HG02938 (cell line): ENCODE measurements at regions not wholly inside any gene's neighbourhood (a gene's known extent, or its start where the extent isn't known, plus 50 kb on each side); places are given as distances from the start of the nearest gene placed in this dataset.

Experiments
- ATAC-seq: cut with Tn5 transposase; IDR thresholded peaks from one replicate; pipeline ENCODE4 v1.9.1; 2021; ENCODE audit warnings: mild to moderate bottlenecking, moderate library complexity; ENCODE audit not compliant: unreplicated experiment

- no peak for ATAC-seq
Measured at GRCh38 chr5:103428923-103429322, 133.7 kb downstream of the NUDT12 start.

GRCh38 chr5:103428411-103428871, 134.1 kb downstream of the NUDT12 start:
- ATAC-seq: no peak

GRCh38 chr5:103427326-103427725, 135.3 kb downstream of the NUDT12 start:
- no peak for ATAC-seq

- ATAC-seq: no peak
Measured at GRCh38 chr5:103425686-103426454, 136.7 kb downstream of the NUDT12 start.

GRCh38 chr5:103424453-103425205, 138.0 kb downstream of the NUDT12 start:
- ATAC-seq: no peak

GRCh38 chr5:103424026-103424425, 138.6 kb downstream of the NUDT12 start:
- no peak for ATAC-seq

- ATAC-seq: no peak
Measured at GRCh38 chr5:103422756-103423155, 139.8 kb downstream of the NUDT12 start.

- no peak for ATAC-seq
Measured at GRCh38 chr5:103414604-103415003, 148.0 kb downstream of the NUDT12 start.

- ATAC-seq: no peak
Measured at GRCh38 chr5:103411711-103412110, 150.9 kb downstream of the NUDT12 start.

GRCh38 chr5:103410172-103410571, 151.6 kb downstream of the MACIR start:
- ATAC-seq: peak; percentile 99

- ATAC-seq: no peak
Measured at GRCh38 chr5:103409013-103409670, 150.6 kb downstream of the MACIR start.

GRCh38 chr5:103408408-103408807, 149.8 kb downstream of the MACIR start:
- ATAC-seq: no peak

GRCh38 chr5:103407402-103407801, 148.8 kb downstream of the MACIR start:
- no peak for ATAC-seq

GRCh38 chr5:103404483-103404882, 145.9 kb downstream of the MACIR start:
- ATAC-seq: no peak

- no peak for ATAC-seq
Measured at GRCh38 chr5:103402851-103403250, 144.3 kb downstream of the MACIR start.

- no peak for ATAC-seq
Measured at GRCh38 chr5:103397739-103398581, 139.4 kb downstream of the MACIR start.

GRCh38 chr5:103394676-103395075, 136.1 kb downstream of the MACIR start:
- ATAC-seq: no peak

GRCh38 chr5:103393101-103393754, 134.7 kb downstream of the MACIR start:
- ATAC-seq: no peak

- no peak for ATAC-seq
Measured at GRCh38 chr5:103391659-103392058, 133.1 kb downstream of the MACIR start.

GRCh38 chr5:103389846-103390245, 131.3 kb downstream of the MACIR start:
- ATAC-seq: no peak
